PC-9 (cell line): ENCODE measurements at regions not wholly inside any gene's neighbourhood (a gene's known extent, or its start where the extent isn't known, plus 50 kb on each side); places are given as distances from the start of the nearest gene placed in this dataset.

Source experiments
- BruUV-seq: library from RNA; stranded (reverse); fragments of 400-500 nt; replicated peaks from 2 replicates; lab custom pipeline; 2021; lab: Mats Ljungman, UMichigan
- CTCF ChIA-PET: fragments of 300-600 bp; sonication (Branson Sonifier 250); formaldehyde crosslinking; loops from one replicate; lab custom pipeline; 2022; ENCODE audit warnings: antibody characterized with exemption; lab: Charles Lee
- POLR2A ChIA-PET: fragments of 300-600 bp; sonication (Branson Sonifier 250); formaldehyde crosslinking; loops from one replicate; lab custom pipeline; 2022; ENCODE audit warnings: antibody characterized with exemption; ENCODE audit not compliant: unreplicated experiment; lab: Charles Lee
- DNase-seq, 2 experiments: peaks; one replicate each; pipeline versions ENCODE4 v3.0.0 to v3.0.0-alpha.2; 2015 to 2022; ENCODE audit warnings: mixed read lengths in 1 of 2
- H2AFZ ChIP-seq: fragments of 200-600 bp; sonication (generic); 2 replicates; pipeline ENCODE4 v1.8.1; 2017; ENCODE audit warnings: antibody characterized with exemption
- H3F3A ChIP-seq: fragments of 200-600 bp; sonication (generic); 2 replicates; pipeline ENCODE4 v1.8.1; 2017; ENCODE audit warnings: antibody characterized with exemption, mild to moderate bottlenecking, low read depth; ENCODE audit not compliant: insufficient read depth
- H3K27ac ChIP-seq: fragments of 200-600 bp; sonication (generic); 2 replicates; pipeline ENCODE4 v1.6.1; 2016; ENCODE audit warnings: mixed run types
- H3K27me3 ChIP-seq: fragments of 200-600 bp; sonication (generic); 2 replicates; pipeline ENCODE4 v1.6.1; 2016; ENCODE audit warnings: low read depth, mixed run types; ENCODE audit not compliant: insufficient read depth
- H3K36me3 ChIP-seq: fragments of 200-600 bp; sonication (generic); 2 replicates; pipeline ENCODE4 v1.6.1; 2016; ENCODE audit warnings: low read depth, mixed run types
- H3K4me1 ChIP-seq: fragments of 200-600 bp; sonication (generic); replicated peaks from 2 replicates; pipeline ENCODE4 v1.6.1; 2016; ENCODE audit warnings: mixed run types; ENCODE audit not compliant: insufficient read depth
- H3K4me2 ChIP-seq: fragments of 200-600 bp; sonication (generic); 2 replicates; pipeline ENCODE4 v1.6.1; 2017; ENCODE audit warnings: mixed run types
- H3K4me3 ChIP-seq: fragments of 200-600 bp; sonication (generic); 2 replicates; pipeline ENCODE4 v1.6.1; 2016; ENCODE audit warnings: mixed run types
- H3K79me2 ChIP-seq: fragments of 200-600 bp; sonication (generic); 2 replicates; pipeline ENCODE4 v1.6.1; 2017; ENCODE audit warnings: low read depth, mixed run types
- H3K9me2 ChIP-seq: fragments of 200-600 bp; sonication (generic); 2 replicates; pipeline ENCODE4 v1.8.1; 2017; ENCODE audit warnings: mild to moderate bottlenecking; ENCODE audit not compliant: insufficient read depth
- H3K9me3 ChIP-seq: fragments of 200-600 bp; sonication (generic); 2 replicates; pipeline ENCODE4 v1.8.1; 2016; ENCODE audit warnings: low read depth; ENCODE audit not compliant: insufficient read depth
- H4K20me1 ChIP-seq: fragments of 200-600 bp; sonication (generic); 2 replicates; pipeline ENCODE4 v1.8.1; 2017; ENCODE audit not compliant: insufficient read depth
- CTCF ChIP-seq: fragments of 200-600 bp; sonication (generic); conservative IDR thresholded peaks from 2 replicates; pipeline ENCODE4 v1.6.1; 2017; ENCODE audit warnings: mixed run types, antibody characterized with exemption, mild to moderate bottlenecking, moderate library complexity
- EZH2 ChIP-seq: fragments of 200-600 bp; sonication (generic); IDR thresholded peaks from 2 replicates; pipeline ENCODE4 v1.8.0; 2017; ENCODE audit warnings: antibody characterized with exemption, low read depth
- intact Hi-C: fragments of 100-400 bp; cut with micrococcal nuclease; formaldehyde crosslinking; loops from one replicate; pipeline ENCODE4 v1.10.0; 2022; ENCODE audit not compliant: unreplicated experiment

- no peak overlapping the region for H3K4me3 ChIP-seq
- H4K20me1 ChIP-seq: no peaks in the 10 kb centered on the region
- H3K4me2 ChIP-seq: no peak overlapping the region
- H2AFZ ChIP-seq: no peak overlapping the region
- intact Hi-C loops: no loop called here
- peaks cover 18% of the 10 kb centered on the region for H3K4me1 ChIP-seq
- H3K27ac ChIP-seq: no peak overlapping the region
- no peaks in the 10 kb centered on the region for H3K27me3 ChIP-seq
- TF ChIP-seq CTCF: no peak
- TF ChIP-seq EZH2: no peak
- H3K9me2 ChIP-seq: no peaks in the 10 kb centered on the region
- CTCF ChIA-PET: no interaction called here
- no peak for DNase-seq
- no peaks in the 10 kb centered on the region for H3K79me2 ChIP-seq
- BruUV-seq: no TSS peak
- H3K9me3 ChIP-seq: peaks cover 6% of the 10 kb centered on the region; the same call in 1 of the 2 replicates
- no peaks in the 10 kb centered on the region for H3K36me3 ChIP-seq
- peaks cover 14% of the 10 kb centered on the region; the same call in 1 of the 2 replicates for H3F3A ChIP-seq
- POLR2A ChIA-PET: no interaction called here
Measured at GRCh38 chr5:74403771-74404170, 236.8 kb downstream of the ENC1 start.

GRCh38 chr5:74402553-74402952 lies 238.0 kb downstream of the ENC1 start:
- no peak for DNase-seq
- Histone ChIP-seq H3K79me2 (no peaks in the 10 kb centered on the region), H3F3A (peaks cover 2% of the 10 kb centered on the region; the same call in 1 of the 2 replicates), H3K27me3 (no peaks in the 10 kb centered on the region), H3K4me3 (no peak overlapping the region), H3K4me1 (peaks cover 6% of the 10 kb centered on the region), H3K9me2 (no peaks in the 10 kb centered on the region), H4K20me1 (no peaks in the 10 kb centered on the region), H3K9me3 (peaks cover 6% of the 10 kb centered on the region; the same call in 1 of the 2 replicates), H3K4me2 (no peak overlapping the region), H3K36me3 (no peaks in the 10 kb centered on the region), H3K27ac (no peak overlapping the region), H2AFZ (no peak overlapping the region)
- intact Hi-C loops: no loop called here
- POLR2A ChIA-PET: interaction anchor here (0.6 kb wide), 1 partner anchor 238 kb away, joined by 3 read pairs; the partner anchor contains the start of gene ENC1
- no TSS peak for BruUV-seq
- no peak for TF ChIP-seq EZH2
- CTCF ChIA-PET: no interaction called here

GRCh38 chr5:74401946-74402320 lies 238.6 kb downstream of the ENC1 start:
- H2AFZ ChIP-seq: no peak overlapping the region
- H3K27me3 ChIP-seq: no peaks in the 10 kb centered on the region
- BruUV-seq: no TSS peak
- 0 out of 2 replicates have a peak, but pooled peaks cover 2% of the 10 kb centered on the region for H3F3A ChIP-seq
- intact Hi-C loops: no loop called here
- H3K4me2 ChIP-seq: no peak overlapping the region
- H3K4me1 ChIP-seq: no peaks in the 10 kb centered on the region
- H3K36me3 ChIP-seq: no peaks in the 10 kb centered on the region
- H3K4me3 ChIP-seq: no peak overlapping the region
- H3K79me2 ChIP-seq: no peaks in the 10 kb centered on the region
- H3K27ac ChIP-seq: no peak overlapping the region
- ChIA-PET CTCF (no interaction called here), POLR2A (no interaction called here)
- TF ChIP-seq CTCF (no peak), EZH2 (no peak)
- H3K9me3 ChIP-seq: peaks cover 6% of the 10 kb centered on the region; the same call in 1 of the 2 replicates
- H3K9me2 ChIP-seq: no peaks in the 10 kb centered on the region
- DNase-seq: peak in 1 of 2 experiments; percentile 38
- no peaks in the 10 kb centered on the region for H4K20me1 ChIP-seq
